Body of pancreas (tissue), 4 donors: ENCODE measurements at regions not wholly inside any gene's neighbourhood (a gene's known extent, or its start where the extent isn't known, plus 50 kb on each side); places are given as distances from the start of the nearest gene placed in this dataset.

Experiments used
- POLR2A ChIP-seq, 3 donors: fragments of 450-650 bp; IDR thresholded peaks; one replicate each; pipeline ENCODE4 v1.6.1; 2016; ENCODE audit warnings: antibody characterized with exemption in 3 of 3, mild to moderate bottlenecking in 2 of 3
- TF ChIP-seq, protein P1 (sequence below), 7 experiments: fragments of 450-650 bp in 4 of 7; fragments of 200-600 bp in 3 of 7; sonication (generic) in 3 of 7; IDR thresholded peaks; one replicate each; pipeline ENCODE4 v1.5.1; 2016 to 2019; ENCODE audit warnings: antibody characterized with exemption in 7 of 7

DNA sequence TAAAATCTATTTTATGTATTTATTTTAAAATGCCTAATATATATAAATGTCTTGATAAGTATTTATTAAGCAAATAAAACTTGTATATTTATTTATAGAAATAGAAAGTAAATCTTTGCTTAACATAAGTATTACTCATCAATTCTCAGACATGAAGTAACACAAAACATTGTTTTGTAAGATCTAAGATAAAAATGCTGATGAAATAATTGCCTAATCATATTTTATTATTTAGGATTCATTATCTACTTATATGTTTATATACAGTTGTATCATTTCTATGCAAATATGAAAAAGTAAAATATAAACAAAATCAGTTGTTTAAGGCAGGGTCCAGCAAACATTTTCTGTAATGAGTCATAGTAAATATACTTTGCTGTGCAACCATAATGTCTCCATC lies 507.8 kb upstream of the CNTN5 start:
- TF ChIP-seq, protein P1, sequence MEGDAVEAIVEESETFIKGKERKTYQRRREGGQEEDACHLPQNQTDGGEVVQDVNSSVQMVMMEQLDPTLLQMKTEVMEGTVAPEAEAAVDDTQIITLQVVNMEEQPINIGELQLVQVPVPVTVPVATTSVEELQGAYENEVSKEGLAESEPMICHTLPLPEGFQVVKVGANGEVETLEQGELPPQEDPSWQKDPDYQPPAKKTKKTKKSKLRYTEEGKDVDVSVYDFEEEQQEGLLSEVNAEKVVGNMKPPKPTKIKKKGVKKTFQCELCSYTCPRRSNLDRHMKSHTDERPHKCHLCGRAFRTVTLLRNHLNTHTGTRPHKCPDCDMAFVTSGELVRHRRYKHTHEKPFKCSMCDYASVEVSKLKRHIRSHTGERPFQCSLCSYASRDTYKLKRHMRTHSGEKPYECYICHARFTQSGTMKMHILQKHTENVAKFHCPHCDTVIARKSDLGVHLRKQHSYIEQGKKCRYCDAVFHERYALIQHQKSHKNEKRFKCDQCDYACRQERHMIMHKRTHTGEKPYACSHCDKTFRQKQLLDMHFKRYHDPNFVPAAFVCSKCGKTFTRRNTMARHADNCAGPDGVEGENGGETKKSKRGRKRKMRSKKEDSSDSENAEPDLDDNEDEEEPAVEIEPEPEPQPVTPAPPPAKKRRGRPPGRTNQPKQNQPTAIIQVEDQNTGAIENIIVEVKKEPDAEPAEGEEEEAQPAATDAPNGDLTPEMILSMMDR (IDR thresholded peaks at IDR 0.05) = no peak
- TF ChIP-seq POLR2A (IDR thresholded peaks at IDR 0.05) = no peak
